ENCODE measurements at regions not wholly inside any gene's neighbourhood (a gene's known extent, or its start where the extent isn't known, plus 50 kb on each side); places are given as distances from the start of the nearest gene placed in this dataset.
"Not testable (repeated sequence)": the region's sequence is repeated elsewhere in the genome, so short reads cannot be mapped to it uniquely, and the experiment has no call there.

DNA sequence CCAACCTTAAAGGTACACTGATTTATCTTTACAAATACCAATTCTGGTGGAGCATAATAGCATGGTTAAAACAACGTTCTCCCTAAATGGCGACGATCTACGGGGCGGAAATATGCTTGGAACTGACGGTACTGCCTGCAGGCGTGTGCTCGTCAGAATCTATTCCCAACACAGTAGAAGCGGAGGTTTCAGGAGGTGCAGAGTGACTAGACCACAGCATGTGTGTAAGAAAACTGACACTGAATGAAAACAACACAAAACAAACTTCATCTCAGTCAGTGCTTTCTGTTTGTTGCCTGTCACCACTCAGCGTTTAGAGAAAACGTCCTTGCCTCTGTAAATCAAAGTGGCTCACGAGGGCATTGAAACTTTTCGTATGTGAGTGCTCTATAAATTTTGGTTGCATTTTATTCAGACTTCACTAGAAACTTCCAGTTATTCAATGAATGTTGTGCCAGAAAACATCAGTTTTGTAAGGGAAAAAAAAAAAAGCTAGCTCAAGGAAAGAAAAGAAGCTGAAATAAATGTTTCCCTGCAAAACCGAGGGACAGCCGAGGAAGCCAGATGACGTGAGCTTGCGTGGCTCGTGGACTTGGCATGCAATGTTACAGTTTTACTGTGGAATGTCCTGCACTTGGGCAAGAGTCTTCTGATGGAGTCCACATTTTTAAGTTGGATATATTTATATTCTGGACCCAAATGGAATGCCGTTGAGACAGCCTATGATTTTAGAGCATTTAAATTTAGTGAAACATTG is 210.4 kb downstream of the LAT start:
- not testable (repeated sequence) for DNase-seq

DNA sequence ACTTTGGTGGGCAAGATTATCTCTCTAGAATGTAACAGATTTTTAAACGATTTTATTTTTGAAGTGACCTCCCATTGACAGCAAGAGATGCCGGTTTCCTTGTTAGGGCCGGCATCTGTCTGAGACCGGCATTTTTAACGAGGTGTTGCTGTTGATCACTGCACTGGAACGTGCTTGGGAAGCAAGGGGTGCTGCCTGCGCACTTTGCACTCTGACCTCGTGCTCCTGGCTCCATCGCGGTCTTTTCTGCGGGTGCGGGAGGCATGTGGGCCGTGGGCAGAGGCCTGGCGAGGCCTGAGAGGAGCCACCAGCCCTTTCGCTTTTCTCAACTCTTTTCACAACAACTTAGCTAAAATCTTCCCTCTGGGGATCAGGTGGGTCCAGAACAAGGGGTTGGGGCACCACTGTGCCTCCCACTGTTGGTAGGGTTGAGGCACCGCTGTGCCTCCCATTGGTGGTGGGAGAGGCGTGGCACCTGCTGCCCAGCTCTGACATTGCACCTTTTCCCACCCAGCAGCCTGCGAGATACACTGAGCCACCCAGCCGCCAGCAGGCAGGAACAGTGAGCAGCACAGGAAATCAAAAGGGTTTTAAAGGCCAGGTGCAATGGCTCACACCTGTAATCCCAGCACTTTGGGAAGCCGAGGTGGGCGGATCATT is 209.5 kb downstream of the LAT start:
- not testable (repeated sequence) for DNase-seq

DNA sequence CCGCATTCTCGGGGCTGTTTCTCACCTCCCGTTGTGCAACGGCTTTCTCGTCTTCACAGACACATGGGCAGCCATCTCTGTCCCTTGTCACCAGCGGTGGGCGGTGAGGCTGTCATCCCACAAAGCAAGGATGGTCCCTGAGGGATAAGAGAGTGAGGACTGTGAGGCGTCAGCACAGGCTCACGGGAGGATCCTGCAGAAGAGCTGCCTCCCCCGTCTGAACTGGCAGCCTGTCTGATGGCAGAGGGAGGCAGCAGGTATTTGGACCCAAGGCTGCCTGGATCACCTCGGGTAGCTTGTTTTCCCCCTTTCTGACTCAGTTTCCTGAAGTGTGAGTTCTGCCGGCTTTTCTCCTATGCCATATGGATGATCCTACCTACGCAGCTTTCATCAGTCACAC is 208.8 kb downstream of the LAT start:
- peak; percentile 44 for DNase-seq

DNA sequence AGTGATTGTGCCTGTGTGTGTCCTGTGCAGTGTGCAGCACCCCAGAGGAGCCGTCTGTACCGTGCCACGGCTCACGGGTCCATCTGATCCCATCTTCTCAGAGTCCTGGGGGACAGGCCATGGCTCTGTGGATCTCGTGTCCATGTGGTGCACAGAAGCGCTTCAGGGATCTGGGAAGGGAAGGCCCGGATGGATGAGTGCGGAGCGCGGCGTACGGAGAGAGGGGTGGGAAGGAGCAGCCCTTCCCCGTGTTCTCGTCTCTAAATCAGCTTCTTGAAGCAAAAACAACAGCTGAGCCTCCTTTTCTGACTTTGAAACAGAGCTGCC is 208.4 kb downstream of the LAT start:
- peak; percentile 39 for DNase-seq

DNA sequence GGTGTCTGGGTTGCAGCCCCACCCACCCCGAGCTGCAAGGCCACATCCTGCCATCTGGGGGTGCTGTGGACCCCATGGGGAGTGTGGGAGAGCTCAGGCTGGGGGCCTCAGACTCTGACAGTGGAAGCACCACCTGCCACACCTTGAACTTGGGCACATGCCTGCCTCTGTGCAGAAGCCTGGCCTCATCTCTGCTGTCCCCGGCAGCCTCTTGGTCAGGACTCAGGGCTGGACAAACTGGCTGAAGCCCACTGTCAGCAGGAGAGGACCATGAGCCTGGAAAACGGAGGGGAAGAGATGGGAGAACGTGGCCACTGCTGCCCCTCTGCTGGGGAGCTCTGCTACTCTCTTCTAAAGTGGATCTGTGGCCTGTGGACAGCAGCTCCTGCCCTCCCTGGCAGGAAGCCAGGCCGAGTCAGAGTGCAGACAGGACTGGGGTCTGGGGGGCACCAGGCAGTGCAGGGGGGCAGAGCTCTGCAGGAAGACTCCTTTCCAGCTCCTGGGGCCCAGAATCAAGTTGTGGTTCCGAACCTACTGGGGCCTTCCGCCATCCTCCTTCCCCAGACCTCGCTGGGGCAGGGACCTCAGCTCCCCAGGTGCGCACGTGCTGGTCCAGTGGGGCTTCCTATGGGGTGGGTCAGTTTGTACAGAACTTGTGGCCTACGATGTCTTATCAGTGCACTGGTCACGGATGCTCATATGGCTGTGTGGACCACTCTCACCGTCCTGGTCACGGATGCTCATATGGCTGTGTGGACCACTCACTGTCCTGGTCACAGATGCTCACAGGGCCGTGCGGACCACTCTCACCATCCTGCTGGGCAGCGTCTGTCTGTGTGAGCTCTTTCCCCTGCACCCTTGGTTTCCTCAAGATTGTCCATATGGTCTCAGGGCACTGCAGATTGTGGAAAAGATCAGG is 207.7 kb downstream of the LAT start:
- DNase-seq = no peak

DNA sequence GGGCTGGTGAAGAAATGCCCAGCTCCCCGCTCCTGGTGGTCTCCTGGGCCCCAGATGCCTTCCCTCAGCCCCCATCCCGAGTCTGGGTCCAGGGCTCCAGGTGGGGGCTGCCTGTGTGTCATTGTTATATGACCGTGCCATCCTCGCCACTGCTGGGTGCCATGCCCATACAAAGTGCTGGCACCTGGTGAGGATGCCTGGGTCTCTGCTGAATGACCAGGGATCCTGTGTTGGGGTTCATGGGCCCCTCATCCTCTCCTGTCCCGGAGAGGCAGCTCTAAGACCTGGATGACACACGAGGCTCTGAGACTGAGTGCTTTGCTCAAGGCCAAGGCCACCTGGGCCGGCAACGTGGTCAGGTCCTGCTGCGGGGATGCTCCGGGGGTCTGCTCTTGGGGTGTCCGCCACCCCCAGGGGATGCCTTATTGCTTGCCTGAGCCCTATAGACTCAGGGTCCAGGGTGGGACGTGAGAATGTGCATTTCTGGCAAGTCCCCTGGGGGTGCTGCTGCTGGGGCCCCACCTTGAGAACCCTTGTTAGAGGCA is 206.9 kb downstream of the LAT start:
- not testable (repeated sequence) for DNase-seq

DNA sequence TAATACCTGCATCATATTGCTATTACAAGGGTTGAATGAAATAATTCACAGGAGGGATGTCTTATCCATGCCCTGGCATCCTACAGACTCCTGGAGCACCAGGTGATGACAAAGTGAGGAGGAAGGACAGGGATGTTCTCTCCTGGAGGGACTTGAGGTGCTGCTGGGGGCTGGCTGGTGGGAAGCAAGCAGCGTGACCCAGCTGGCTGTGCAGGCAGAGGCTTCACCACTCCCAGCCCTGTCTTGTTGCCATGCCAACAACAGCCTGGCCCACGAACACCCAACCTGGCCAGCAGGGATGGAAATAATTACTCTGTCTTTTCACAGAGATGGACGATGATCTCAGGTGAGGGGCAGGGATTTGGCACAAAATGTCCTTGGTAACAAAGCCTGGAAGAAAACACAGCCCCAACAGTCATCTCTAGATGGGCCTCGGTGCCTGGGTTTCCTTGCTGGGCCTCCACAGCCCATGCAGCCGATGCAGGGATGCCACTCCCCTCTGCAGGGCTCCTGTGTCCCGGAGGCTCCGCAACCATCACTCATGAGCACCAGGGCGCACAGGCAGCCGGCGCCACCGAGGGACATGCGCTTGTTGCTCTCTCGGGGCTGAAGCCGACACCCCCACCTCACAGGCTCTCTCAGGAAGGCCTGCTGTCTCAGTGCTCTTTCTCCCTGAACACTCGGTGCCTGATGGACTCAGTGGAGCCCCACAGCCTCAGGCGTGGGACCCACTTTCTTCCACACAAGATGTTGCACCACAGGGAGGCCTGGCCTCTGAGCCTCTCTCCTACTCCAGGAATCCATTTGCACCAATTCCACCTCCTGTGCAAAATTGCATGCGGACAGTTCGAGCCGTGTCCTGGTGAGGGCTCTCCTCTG is 205.9 kb downstream of the LAT start:
- not testable (repeated sequence) for DNase-seq

DNA sequence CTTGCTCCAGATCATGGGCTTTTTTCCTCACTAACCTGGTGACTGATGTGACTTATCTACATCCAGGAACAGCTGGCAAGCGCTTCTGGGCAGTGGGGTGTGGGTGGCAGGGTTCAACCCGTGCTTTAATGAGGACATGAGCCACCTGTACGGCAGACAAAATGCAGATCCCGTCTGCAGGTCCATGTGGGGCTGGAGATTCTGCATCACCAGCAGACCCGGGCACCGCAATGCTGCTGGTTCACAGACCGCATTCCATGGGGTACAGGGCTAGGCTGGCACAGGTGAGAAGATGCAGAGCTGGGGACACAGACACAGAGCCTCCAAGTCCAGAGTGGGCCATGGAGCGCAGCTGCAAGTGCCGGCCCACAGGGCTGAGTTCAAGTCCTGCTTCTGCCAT is 204.0 kb downstream of the LAT start:
- not testable (repeated sequence) for DNase-seq

DNA sequence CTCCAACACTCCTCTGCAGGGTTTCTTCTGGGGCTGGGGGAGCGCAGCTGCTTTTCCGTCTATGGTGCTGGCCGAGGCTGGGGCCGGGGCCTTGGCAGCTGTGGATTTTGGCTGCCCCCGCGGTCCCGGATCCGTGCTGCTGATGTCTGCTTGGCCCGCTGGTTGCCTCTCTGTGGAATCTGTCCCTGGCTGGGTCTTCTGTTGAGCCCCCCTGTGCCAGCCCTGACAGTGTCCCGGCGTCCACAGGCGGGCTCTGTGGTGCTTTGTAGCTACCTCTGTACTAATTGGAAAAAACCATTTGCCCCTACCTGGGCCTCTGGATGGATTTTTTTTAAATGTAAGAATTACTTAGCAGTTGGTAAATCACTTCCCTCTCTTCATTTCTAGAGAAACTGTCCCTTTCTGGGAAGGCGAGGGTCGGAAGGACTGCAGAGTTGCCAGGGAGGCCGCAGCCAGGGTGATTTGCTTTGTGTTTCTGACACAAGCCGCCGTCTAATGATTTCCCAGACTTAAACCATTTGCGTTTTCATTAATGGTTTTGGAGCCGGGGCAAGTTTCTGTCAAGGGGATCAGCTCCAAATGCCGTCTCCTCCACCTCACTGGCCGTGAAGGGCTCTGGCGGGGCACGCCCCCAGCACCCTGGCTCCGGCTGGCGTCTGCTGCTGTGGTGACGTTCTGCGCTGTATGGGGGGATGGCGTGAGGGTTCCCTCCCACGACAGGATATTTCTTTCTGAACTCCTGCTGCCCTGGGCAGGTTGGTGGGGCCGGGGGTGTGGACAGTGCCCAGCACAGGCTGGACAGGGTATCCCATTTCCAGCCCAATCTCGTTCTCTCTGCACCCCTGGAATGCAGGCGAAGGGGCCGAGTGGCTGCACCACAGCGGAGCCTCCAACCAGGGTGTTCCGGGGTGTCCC is 201.7 kb downstream of the LAT start:
- DNase-seq = not testable (repeated sequence)

DNA sequence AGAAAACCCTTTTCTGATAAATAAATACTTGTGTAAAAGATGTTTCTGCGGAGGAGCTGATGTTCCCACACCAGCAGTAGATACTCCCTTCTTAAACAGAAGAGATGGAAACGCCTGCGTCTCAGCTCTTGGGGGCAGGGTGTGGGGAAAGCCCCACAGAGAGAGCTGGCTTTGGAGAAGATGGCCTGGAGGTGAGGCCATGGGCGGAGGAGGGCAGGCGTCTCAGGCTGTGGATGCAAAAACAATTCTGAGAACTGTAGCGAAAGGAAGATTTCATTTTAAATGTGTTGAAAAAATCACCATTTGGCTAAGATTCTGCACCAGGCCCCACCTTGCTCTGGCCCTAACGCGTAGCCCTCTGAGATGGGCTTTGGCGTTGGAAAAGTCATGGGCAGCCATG is 201.0 kb downstream of the LAT start:
- not testable (repeated sequence) for DNase-seq

DNA sequence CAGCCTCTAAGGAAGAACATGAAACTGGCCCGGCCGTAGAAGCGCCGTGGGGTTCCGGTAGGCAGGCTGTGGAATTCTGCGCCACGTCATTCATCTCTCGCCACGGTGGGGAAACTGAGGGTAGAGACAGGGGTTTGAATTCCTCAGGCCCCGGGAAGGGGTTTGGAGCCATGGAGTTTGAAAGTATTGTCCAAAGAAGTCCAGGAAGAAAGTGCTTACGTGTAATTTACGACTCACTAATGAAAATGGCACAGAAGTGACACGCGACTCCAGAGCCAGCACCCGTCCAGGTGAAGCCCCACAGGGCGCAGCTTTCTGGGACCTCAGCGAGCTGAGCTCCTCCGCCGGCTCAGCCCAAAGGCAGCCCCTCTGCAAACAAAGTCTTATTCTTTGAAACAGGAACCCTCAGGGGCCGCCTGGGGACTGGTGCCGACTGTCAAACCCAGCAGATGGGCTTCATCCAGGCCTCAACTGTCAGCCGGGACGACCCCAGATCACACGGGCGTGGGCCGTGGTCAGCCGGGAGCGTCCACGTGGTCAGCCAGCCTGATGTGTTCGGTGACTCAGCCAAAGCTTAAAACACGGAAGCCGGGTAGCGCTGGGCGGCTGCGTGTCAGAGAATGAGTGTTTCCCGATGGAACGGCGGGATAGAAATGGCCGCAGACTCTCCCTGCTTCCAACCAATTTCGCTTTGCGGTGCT is 200.0 kb downstream of the LAT start:
- not testable (repeated sequence) for DNase-seq

DNA sequence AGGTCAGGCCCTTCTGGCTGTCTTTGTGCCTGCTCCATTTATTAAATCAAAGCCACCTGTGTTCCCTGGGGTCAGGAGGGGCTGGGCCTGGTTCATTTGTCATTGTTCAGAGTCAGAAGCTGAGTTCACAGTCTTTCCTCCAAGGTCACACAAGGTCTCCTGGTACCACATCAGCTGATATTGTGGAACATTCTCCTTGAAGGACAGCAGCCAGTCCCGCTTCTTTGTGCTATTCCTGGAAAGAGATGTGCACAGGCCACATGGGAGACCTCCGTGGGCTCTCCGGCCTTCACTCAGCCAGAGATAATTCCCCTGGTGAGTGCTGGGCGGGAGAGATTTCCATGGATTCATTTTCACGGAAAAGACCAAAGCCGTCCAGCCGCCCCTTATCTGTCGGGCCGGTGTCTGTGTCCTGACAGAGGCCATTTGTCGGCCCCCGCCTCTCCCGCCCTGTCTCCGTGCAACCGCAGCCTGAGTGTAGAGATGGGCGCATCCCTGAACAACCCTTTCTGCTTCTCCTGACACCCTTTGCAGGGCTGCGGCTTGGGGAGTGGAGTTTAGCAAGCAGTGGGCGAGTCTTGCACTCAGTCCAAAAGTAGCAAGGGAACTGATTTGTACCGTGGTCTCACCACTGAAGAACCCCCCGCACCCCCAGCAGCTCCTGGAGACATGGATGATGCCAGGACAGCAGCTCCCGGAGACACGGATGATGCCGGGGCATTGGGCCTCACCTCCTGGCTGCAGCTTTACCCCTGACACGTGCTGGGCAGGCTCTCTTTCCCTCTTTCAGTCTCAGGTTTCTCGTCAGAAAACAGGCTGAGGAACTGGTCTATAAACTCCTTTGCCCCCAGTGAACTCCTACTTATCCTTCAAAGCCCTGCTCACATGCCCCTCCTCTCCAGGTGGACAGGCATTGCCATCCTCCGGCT is 198.4 kb downstream of the LAT start:
- DNase-seq = not testable (repeated sequence)

DNA sequence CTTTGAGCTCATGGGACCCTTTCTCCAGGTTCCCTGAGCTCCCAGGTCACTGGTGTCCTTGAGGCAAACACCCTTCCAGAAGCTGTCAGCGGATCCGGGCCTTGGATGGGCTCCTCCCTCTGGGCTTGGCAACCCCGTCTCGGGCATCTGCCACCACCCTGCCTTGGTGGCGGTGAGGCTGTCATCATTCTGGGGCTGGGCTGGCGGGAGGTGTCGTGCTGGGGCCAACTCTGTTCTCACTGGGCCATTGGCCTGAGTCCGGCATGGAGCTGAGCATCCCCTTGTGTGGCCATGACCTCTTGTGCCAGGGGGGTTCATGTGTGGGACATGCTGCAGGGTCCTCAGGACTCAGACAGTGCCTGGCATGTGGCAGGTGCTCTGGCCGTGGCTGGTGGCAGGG is 197.6 kb downstream of the LAT start:
- DNase-seq = no peak

DNA sequence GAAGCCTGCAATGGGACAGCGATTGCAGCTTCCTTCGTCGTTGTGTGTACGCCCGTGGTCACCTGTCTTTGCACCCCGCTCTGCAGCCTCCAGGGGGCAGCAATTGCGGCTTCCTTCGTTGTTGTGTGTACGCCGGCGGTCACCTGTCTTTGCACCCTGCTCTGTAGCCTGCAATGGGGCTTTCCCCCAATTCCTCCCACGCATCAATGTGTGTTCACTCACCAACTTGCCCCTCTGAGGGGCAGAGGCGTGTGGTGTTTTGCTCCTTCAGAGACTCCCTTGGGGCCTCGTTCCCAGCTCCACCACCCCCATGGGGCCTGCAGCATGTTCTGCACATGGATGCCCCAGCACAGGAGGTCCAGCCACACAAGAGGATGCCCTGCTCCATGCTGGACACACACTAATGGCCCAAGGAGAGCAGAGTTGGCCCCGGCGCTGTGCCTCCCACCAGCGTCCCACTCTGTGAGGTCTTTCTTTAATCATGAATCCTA is 197.1 kb downstream of the LAT start:
- not testable (repeated sequence) for DNase-seq

DNA sequence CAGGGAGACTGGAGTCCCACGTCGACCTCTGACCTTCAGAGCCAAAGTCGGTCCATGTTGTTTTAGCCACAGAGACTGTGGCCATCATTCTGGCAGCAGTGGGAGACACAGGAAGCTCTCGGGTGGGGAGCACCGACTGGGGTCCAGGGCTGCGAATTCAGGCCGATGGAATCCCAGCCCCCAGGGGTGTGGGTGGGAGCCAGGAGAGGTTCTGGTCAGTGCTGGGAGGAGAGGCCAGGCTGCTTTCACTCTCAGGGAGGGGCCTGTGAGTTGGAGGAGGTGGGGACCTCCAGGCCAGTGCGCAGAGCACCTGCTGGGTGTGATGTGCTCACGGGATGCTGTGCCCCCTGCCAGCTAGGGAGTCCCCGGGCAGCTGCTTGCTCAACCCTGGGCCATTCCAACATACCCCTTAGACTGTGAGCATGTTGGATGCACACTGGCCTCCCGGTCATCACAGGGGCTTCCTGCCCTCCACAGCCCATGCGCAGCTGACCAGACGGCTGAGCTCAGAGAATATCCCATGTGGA is 196.5 kb downstream of the LAT start:
- not testable (repeated sequence) for DNase-seq

DNA sequence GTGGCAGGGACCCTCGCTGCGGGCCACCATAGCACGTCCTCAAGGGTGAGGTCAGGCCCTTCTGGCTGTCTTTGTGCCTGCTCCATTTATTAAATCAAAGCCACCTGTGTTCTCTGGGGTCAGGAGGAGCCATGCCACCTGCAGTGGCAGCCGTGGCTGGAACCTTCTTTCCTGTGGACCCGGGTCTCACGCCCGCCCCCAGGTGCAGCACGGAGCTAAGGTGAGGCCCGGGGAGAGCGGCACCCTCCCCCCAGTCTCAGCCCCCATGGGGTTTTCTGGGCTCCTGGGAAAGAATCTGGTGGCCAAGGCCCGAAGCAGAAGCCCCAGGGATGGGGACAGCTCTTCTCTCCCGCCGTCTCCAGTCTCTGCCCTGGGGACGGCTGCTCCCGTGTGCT is 195.4 kb downstream of the LAT start:
- DNase-seq = not testable (repeated sequence)

DNA sequence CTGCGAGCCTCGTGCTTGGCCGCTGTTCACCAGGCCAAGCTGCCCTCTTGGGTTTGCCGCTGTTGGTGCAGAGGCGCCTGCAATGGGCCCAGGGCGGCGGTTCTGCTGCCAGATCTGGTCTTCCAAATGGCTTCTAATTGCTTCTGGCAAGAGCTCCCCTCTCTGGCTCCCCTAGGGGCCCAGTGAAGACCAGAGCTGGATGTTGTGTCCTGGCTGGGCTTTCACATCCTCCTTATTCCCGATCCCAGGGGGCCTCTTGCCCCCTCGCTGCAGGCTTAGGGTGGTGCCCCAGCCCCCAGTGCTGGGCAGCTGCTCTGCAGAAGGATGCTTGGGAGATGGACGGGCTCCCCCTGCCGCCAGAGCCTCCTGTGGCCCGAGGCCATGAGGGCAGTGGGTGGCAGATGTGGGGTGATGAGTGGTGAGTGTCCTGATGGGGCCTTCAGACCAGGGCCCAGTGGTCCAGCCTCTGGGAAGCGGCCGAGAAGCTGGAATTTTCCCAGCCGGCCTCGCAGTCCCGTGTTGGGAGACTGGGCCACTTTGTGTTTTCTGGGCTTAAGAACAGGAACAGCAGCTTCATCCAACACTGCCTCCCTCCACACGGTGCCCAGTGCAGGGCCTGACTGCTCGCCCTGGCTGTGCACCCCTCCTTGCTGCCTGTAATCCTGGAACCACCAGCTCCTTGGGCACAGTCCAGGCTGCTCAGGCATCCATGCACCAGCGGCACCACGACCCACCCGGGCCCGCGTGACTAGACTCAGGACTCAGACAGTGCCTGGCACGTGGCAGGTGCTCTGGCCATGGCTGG is 194.8 kb downstream of the LAT start:
- DNase-seq = peak; percentile 52

Data from eye (tissue), 1 donor.